ENCODE measurements at regions not wholly inside any gene's neighbourhood (a gene's known extent, or its start where the extent isn't known, plus 50 kb on each side); places are given as distances from the start of the nearest gene placed in this dataset.
A peak's percentile ranks its signal among the peaks of the same experiment; 100 is the strongest.

DNA sequence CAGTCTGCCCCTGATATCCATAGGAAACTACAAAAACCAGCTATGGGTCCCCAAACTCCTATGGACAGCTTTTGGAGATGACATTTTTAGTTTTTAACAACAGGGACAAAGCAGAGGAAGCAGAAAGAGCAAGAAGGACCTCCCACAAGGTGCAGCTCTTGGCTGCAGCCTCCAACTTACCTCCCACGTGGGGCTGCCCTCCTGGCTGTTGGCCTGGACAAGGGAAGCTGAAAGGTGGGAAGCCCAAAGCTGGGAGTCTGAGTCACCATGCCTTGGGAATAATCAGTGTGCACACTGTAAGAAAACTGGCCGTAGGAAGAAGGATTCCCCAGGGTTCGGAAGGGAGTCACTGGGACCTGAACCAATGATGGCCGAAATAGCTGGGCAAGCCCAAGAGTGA is 51.8 kb upstream of the PAX1 start:
- Histone ChIP-seq H3K27ac (replicated peaks in 1 of 4) (no peak overlapping the region), H3K27me3 (peaks cover 0 to 10% (median 0%) of the 10 kb centered on the region in 4 donors), H3K36me3 (no peaks in the 10 kb centered on the region), H3K4me3 (no peak overlapping the region), H3K4me1 (no peaks in the 10 kb centered on the region), H3K9me3 (no peaks in the 10 kb centered on the region)
- intact Hi-C loops (cut with DNase I), result no loop called here
- TF ChIP-seq POLR2AphosphoS5 (IDR thresholded peaks at IDR 0.05) (no peak), POLR2A (IDR thresholded peaks at IDR 0.05; ENCODE audit: low read depth) (no peak), EP300 (IDR thresholded peaks at IDR 0.05) (no peak)
- TF ChIP-seq, protein P1, sequence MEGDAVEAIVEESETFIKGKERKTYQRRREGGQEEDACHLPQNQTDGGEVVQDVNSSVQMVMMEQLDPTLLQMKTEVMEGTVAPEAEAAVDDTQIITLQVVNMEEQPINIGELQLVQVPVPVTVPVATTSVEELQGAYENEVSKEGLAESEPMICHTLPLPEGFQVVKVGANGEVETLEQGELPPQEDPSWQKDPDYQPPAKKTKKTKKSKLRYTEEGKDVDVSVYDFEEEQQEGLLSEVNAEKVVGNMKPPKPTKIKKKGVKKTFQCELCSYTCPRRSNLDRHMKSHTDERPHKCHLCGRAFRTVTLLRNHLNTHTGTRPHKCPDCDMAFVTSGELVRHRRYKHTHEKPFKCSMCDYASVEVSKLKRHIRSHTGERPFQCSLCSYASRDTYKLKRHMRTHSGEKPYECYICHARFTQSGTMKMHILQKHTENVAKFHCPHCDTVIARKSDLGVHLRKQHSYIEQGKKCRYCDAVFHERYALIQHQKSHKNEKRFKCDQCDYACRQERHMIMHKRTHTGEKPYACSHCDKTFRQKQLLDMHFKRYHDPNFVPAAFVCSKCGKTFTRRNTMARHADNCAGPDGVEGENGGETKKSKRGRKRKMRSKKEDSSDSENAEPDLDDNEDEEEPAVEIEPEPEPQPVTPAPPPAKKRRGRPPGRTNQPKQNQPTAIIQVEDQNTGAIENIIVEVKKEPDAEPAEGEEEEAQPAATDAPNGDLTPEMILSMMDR (IDR thresholded peaks at IDR 0.05), result no peak
- WGBS, result 80% methylated on average over 4 of the region's 4 CpGs
- no peak for DNase-seq (ENCODE audit: extremely low spot score)

DNA sequence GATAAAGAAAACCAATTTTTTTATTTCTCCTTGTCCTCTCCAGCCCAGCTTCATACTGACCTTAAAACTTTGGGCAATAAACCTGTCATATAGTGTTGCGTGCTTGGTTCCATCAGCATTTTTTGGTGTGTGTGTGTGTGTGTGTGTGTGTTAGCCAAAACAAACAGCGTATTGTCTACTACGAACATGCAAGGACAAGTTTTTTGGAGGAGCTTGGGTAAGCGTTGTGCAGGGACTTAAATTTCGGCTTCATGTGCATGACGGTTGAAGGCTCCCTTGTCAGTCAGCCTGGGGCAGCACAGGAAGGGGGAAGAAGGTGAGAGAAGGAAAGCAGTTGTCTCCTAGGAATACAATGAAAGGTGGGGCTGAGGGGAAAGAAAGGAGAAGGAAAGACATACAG is 62.0 kb upstream of the PAX1 start:
- Histone ChIP-seq H3K9me3 (peaks cover 0 to 25% (median 10%) of the 10 kb centered on the region in 4 donors), H3K36me3 (no peaks in the 10 kb centered on the region), H3K27ac (replicated peaks in 1 of 4) (no peak overlapping the region), H3K4me3 (no peak overlapping the region), H3K27me3 (peaks cover 0 to 6% (median 0%) of the 10 kb centered on the region in 4 donors), H3K4me1 (no peaks in the 10 kb centered on the region)
- TF ChIP-seq EP300 (IDR thresholded peaks at IDR 0.05), result no peak
- no peak for TF ChIP-seq POLR2AphosphoS5 (IDR thresholded peaks at IDR 0.05)
- TF ChIP-seq POLR2A (IDR thresholded peaks at IDR 0.05; ENCODE audit: low read depth), result no peak
- DNase-seq (ENCODE audit: extremely low spot score), result no peak
- intact Hi-C loops (cut with DNase I), result no loop called here
- WGBS, result 93% methylated on average over 6 of the region's 6 CpGs

DNA sequence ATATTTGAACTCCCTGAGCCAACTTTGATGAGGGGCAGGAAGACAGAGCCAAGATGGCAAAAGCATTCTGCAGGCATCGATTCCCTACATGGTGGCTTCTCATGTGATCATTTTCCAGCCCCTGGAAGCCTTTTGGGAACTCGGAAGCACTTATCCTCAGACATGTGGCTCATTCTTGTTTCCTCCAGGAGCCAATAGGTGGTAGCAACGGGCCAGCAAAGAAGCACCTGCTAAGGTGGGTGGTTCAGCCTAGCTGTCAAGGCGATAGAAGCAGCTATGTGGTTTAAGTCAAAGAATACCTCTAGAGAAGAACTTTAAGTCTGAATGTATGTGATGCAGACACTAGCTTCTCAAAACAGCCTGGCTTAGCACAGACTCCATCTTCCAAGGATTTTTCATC is 64.9 kb upstream of the PAX1 start:
- no peak for TF ChIP-seq EP300 (IDR thresholded peaks at IDR 0.05)
- no peak for TF ChIP-seq POLR2AphosphoS5 (IDR thresholded peaks at IDR 0.05)
- Histone ChIP-seq H3K9me3 (peaks cover 0 to 1% (median under 1%) of the 10 kb centered on the region in 4 donors), H3K36me3 (no peaks in the 10 kb centered on the region), H3K4me1 (no peaks in the 10 kb centered on the region), H3K27ac (replicated peaks in 1 of 4) (no peak overlapping the region), H3K4me3 (no peak overlapping the region), H3K27me3 (peaks cover 0 to 6% (median 0%) of the 10 kb centered on the region in 4 donors)
- no peak for DNase-seq (ENCODE audit: extremely low spot score)
- intact Hi-C loops (cut with DNase I), result no loop called here
- 27% methylated on average over 4 of the region's 4 CpGs for WGBS

DNA sequence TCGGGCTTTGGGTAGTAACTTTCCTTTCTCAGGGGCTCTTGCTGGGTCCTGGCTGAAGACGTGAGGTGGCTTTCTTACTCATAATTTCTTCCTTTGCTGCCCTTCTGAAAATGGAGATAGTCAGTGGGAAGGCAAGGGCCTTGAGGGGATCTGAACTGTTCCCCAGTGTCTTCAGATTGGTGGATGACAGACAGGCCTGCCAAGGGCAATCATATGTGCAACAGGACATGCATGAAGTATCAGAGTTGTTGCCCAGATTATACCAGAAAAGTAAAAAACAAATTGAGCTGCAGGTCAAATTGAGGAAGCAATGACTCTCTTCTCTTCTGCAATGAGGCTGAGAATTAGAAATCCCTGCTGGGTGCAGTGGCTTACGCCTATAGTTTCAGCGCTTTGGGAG is 71.6 kb upstream of the PAX1 start:
- peaks cover 0 to 4% (median 0%) of the 10 kb centered on the region in 4 donors for H3K27me3 ChIP-seq
- H3K9me3 ChIP-seq, result no peaks in the 10 kb centered on the region
- DNase-seq (ENCODE audit: extremely low spot score), result peak; percentile 66
- H3K27ac ChIP-seq (replicated peaks in 1 of 4), result no peak overlapping the region
- TF ChIP-seq POLR2A (IDR thresholded peaks at IDR 0.05; ENCODE audit: low read depth) (no peak), EP300 (IDR thresholded peaks at IDR 0.05) (no peak), POLR2AphosphoS5 (IDR thresholded peaks at IDR 0.05) (no peak)
- TF ChIP-seq, protein P1 (IDR thresholded peaks at IDR 0.05), result no peak
- WGBS, result 83% methylated on average over 3 of the region's 4 CpGs
- no peak overlapping the region for H3K4me3 ChIP-seq
- no peaks in the 10 kb centered on the region for H3K36me3 ChIP-seq
- H3K4me1 ChIP-seq, result no peaks in the 10 kb centered on the region
- intact Hi-C loops (cut with DNase I), result no loop called here

DNA sequence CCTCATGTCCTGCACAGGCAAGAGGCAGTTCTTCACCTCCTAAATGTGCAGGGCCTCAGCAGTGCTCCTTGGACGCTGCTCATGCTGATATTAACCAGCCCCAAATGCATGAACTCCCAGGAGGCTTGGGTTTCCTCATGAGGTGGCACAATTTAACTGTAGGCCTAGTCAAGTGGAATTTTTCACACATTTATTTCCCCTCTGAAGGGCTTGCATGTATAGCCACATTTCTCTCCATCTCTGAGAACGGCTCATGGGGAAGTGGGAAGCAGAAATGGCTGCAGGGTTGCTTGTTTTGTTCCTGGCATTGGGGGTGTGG is 72.8 kb upstream of the PAX1 start:
- DNase-seq (ENCODE audit: extremely low spot score), result no peak
- no peaks in the 10 kb centered on the region for H3K9me3 ChIP-seq
- TF ChIP-seq POLR2A (IDR thresholded peaks at IDR 0.05; ENCODE audit: low read depth), result no peak
- TF ChIP-seq EP300 (IDR thresholded peaks at IDR 0.05), result no peak
- TF ChIP-seq, protein P1 (IDR thresholded peaks at IDR 0.05), result no peak
- no peak for TF ChIP-seq POLR2AphosphoS5 (IDR thresholded peaks at IDR 0.05)
- H3K4me1 ChIP-seq, result no peaks in the 10 kb centered on the region
- H3K27me3 ChIP-seq, result peaks cover 0 to 8% (median 0%) of the 10 kb centered on the region in 4 donors
- no peak overlapping the region for H3K4me3 ChIP-seq
- H3K27ac ChIP-seq (replicated peaks in 1 of 4), result no peak overlapping the region
- no peaks in the 10 kb centered on the region for H3K36me3 ChIP-seq
- 55% methylated on average over 1 of the region's 2 CpGs for WGBS
- intact Hi-C loops (cut with DNase I), result no loop called here

DNA sequence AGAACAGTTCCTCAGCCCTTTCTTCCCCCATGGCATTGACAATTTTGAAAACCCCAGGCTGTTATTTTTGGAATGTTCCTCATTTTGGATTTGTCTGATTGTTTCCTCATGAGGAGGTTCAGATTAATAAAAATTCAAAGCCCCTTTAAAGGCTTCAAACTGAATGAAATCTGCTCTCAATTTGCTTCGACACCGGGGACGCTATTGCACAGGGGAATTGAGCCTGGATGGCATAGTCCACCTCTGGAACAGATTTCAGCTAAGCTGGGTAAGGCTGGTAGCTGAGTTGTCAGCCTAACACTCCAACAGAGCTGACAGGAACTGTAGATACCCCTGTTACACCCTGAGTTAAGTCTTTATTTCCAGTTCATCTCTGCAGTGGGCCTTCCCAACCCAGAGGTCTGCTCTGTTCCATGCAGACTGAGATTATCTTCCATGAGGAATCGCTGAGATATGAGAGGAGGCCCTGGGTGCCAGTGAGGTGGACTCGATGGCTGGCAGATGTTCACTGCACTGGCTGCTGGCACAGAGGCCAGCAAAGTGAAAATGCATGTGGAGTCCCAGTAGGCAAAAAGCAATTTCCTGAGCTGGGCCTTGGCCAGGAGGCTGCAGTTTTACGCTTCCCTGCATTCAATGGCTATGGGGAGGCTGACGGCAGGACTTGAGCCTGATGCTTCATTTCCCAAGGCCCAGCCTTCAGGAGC is 73.3 kb upstream of the PAX1 start:
- intact Hi-C loops (cut with DNase I), result no loop called here
- no peak for TF ChIP-seq POLR2A (IDR thresholded peaks at IDR 0.05; ENCODE audit: low read depth)
- no peak for TF ChIP-seq EP300 (IDR thresholded peaks at IDR 0.05)
- TF ChIP-seq, protein P1 (IDR thresholded peaks at IDR 0.05), result no peak
- TF ChIP-seq POLR2AphosphoS5 (IDR thresholded peaks at IDR 0.05), result no peak

More for the DNA sequence above, 73.3 kb upstream of the PAX1 start:
- WGBS, result 85% methylated on average over 5 of the region's 7 CpGs
- H3K27me3 ChIP-seq, result peaks cover 0 to 8% (median 0%) of the 10 kb centered on the region in 4 donors
- H3K4me1 ChIP-seq, result no peaks in the 10 kb centered on the region
- no peaks in the 10 kb centered on the region for H3K36me3 ChIP-seq
- H3K27ac ChIP-seq (replicated peaks in 1 of 4), result no peak overlapping the region
- H3K4me3 ChIP-seq, result no peak overlapping the region
- DNase-seq (ENCODE audit: extremely low spot score), result peak; percentile 74
- no peaks in the 10 kb centered on the region for H3K9me3 ChIP-seq

All from esophagus muscularis mucosa (tissue), 4 donors.